ENCODE measurements at regions not wholly inside any gene's neighbourhood (a gene's known extent, or its start where the extent isn't known, plus 50 kb on each side); places are given as distances from the start of the nearest gene placed in this dataset.

GRCh38 chr9:14365670-14366069 is 51.7 kb upstream of the NFIB start:
- no peak for TF ChIP-seq CTCF (IDR thresholded peaks at IDR 0.05; ENCODE audit: extremely low read depth in 1 of 2, insufficient read depth in 1 of 2, low read depth in 1 of 2, low read length in 2 of 2)
- TF ChIP-seq GATA2 (IDR thresholded peaks at IDR 0.05; ENCODE audit: insufficient read depth, insufficient read length, low read depth, low read length): no peak
- TF ChIP-seq EZH2 (IDR thresholded peaks at IDR 0.05; ENCODE audit: borderline replicate concordance, low read depth, low read length, severe bottlenecking): no peak
- TF ChIP-seq POLR2A (IDR thresholded peaks at IDR 0.05; ENCODE audit: low read depth, low read length): no peak
- TF ChIP-seq FOS (IDR thresholded peaks at IDR 0.05; ENCODE audit: borderline replicate concordance, insufficient read depth, low read length): no peak
